DOHH2 (cell line): ENCODE measurements at regions not wholly inside any gene's neighbourhood (a gene's known extent, or its start where the extent isn't known, plus 50 kb on each side); places are given as distances from the start of the nearest gene placed in this dataset.

Experiments used
- EZH2phosphoT487 ChIP-seq: fragments of 200-600 bp; sonication (generic); IDR thresholded peaks from 2 replicates; pipeline ENCODE4 v1.6.1; 2017; ENCODE audit warnings: borderline replicate concordance, mild to moderate bottlenecking, antibody characterized with exemption, low read length, moderate library complexity, mixed read lengths
- TF ChIP-seq, protein P1 (sequence below): fragments of 200-600 bp; sonication (generic); IDR thresholded peaks from one replicate; pipeline ENCODE4 v1.5.1; 2014; ENCODE audit warnings: antibody characterized with exemption, mild to moderate bottlenecking, low read depth, low read length; ENCODE audit not compliant: poor library complexity, severe bottlenecking

DNA sequence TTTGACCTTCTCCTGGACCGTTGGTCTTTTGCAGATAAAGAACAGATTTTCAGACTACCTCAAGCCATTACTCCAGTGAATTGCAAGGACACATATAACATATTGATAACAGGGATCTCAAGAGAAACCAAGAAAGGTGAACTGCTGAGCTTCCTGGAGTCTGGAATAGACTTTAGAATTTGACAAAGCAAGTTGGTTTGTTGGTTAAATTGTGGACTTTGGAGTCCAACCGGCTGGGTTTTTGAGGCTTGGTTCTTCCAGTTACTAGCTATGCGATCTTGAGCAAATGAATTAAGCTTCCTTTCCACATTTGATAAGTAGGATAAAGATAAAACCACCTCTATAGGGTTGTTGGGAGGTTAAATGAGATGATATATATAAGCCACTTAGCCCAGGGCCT, 233.1 kb downstream of the SHQ1 start:
- TF ChIP-seq, protein P1, sequence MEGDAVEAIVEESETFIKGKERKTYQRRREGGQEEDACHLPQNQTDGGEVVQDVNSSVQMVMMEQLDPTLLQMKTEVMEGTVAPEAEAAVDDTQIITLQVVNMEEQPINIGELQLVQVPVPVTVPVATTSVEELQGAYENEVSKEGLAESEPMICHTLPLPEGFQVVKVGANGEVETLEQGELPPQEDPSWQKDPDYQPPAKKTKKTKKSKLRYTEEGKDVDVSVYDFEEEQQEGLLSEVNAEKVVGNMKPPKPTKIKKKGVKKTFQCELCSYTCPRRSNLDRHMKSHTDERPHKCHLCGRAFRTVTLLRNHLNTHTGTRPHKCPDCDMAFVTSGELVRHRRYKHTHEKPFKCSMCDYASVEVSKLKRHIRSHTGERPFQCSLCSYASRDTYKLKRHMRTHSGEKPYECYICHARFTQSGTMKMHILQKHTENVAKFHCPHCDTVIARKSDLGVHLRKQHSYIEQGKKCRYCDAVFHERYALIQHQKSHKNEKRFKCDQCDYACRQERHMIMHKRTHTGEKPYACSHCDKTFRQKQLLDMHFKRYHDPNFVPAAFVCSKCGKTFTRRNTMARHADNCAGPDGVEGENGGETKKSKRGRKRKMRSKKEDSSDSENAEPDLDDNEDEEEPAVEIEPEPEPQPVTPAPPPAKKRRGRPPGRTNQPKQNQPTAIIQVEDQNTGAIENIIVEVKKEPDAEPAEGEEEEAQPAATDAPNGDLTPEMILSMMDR = no peak
- TF ChIP-seq EZH2phosphoT487 = no peak
